ENCODE measurements at regions not wholly inside any gene's neighbourhood (a gene's known extent, or its start where the extent isn't known, plus 50 kb on each side); places are given as distances from the start of the nearest gene placed in this dataset.

GRCh38 chr18:38551881-38552280 is 986.3 kb upstream of the CELF4 start:
- no peak overlapping the region for H3K27ac ChIP-seq
- DNase-seq: no peak
- H3K4me1 ChIP-seq: no peaks in the 10 kb centered on the region
- no peaks in the 10 kb centered on the region for H3K27me3 ChIP-seq
- TF ChIP-seq POLR2A (IDR thresholded peaks at IDR 0.05) (no peak), CTCF (IDR thresholded peaks at IDR 0.05) (no peak)
- H3K9me3 ChIP-seq: no peaks in the 10 kb centered on the region
- H3K36me3 ChIP-seq: no peaks in the 10 kb centered on the region
- H3K4me3 ChIP-seq: no peak overlapping the region

- Histone ChIP-seq H3K9me3 (no peaks in the 10 kb centered on the region), H3K4me1 (no peaks in the 10 kb centered on the region), H3K27me3 (no peaks in the 10 kb centered on the region), H3K36me3 (no peaks in the 10 kb centered on the region), H3K27ac (no peak overlapping the region), H3K4me3 (no peak overlapping the region)
- DNase-seq: no peak
- no peak for TF ChIP-seq CTCF (IDR thresholded peaks at IDR 0.05)
- TF ChIP-seq POLR2A (IDR thresholded peaks at IDR 0.05): no peak
Observed at GRCh38 chr18:38545071-38545470, 979.5 kb upstream of the CELF4 start.

GRCh38 chr18:38539856-38540255 is 974.3 kb upstream of the CELF4 start:
- Histone ChIP-seq H3K27me3 (no peaks in the 10 kb centered on the region), H3K9me3 (no peaks in the 10 kb centered on the region), H3K4me3 (no peak overlapping the region), H3K27ac (no peak overlapping the region), H3K36me3 (no peaks in the 10 kb centered on the region), H3K4me1 (no peaks in the 10 kb centered on the region)
- TF ChIP-seq POLR2A (IDR thresholded peaks at IDR 0.05) (no peak), CTCF (IDR thresholded peaks at IDR 0.05) (no peak)
- DNase-seq: no peak

- Histone ChIP-seq H3K36me3 (no peaks in the 10 kb centered on the region), H3K4me1 (no peaks in the 10 kb centered on the region), H3K9me3 (no peaks in the 10 kb centered on the region), H3K4me3 (no peak overlapping the region), H3K27ac (no peak overlapping the region), H3K27me3 (no peaks in the 10 kb centered on the region)
- no peak for TF ChIP-seq POLR2A (IDR thresholded peaks at IDR 0.05)
- TF ChIP-seq CTCF (IDR thresholded peaks at IDR 0.05): no peak
- no peak for DNase-seq
Observed at GRCh38 chr18:38539371-38539770, 973.8 kb upstream of the CELF4 start.

GRCh38 chr18:38534073-38534472 is 968.5 kb upstream of the CELF4 start:
- Histone ChIP-seq H3K9me3 (peaks cover 0 to 7% (median 0%) of the 10 kb centered on the region in 4 donors), H3K27ac (no peak overlapping the region), H3K4me3 (no peak overlapping the region), H3K27me3 (no peaks in the 10 kb centered on the region), H3K4me1 (no peaks in the 10 kb centered on the region), H3K36me3 (no peaks in the 10 kb centered on the region)
- no peak for TF ChIP-seq CTCF (IDR thresholded peaks at IDR 0.05)
- TF ChIP-seq POLR2A (IDR thresholded peaks at IDR 0.05): no peak
- no peak for DNase-seq

GRCh38 chr18:38526922-38527321 is 961.3 kb upstream of the CELF4 start:
- Histone ChIP-seq H3K36me3 (no peaks in the 10 kb centered on the region), H3K4me3 (no peak overlapping the region), H3K4me1 (no peaks in the 10 kb centered on the region), H3K27ac (no peak overlapping the region), H3K27me3 (no peaks in the 10 kb centered on the region), H3K9me3 (no peaks in the 10 kb centered on the region)
- TF ChIP-seq POLR2A (IDR thresholded peaks at IDR 0.05): no peak
- TF ChIP-seq CTCF (IDR thresholded peaks at IDR 0.05): no peak
- DNase-seq: no peak

Measured in Peyer's patch (tissue), 4 donors.